ENCODE measurements at regions not wholly inside any gene's neighbourhood (a gene's known extent, or its start where the extent isn't known, plus 50 kb on each side); places are given as distances from the start of the nearest gene placed in this dataset.

GRCh38 chr5:85108471-85108870 is 723.8 kb upstream of the EDIL3 start:
- Histone ChIP-seq H3K27ac (no peak overlapping the region), H3K4me3 (no peak overlapping the region), H3K27me3 (replicated peaks; ENCODE audit: insufficient read depth) (no peaks in the 10 kb centered on the region), H3K36me3 (no peaks in the 10 kb centered on the region), H3K9me3 (no peaks in the 10 kb centered on the region), H3K4me1 (ENCODE audit: control insufficient read depth in 1 of 2, low read depth in 2 of 2) (no peaks in the 10 kb centered on the region)
- no peak for TF ChIP-seq CTCF (IDR thresholded peaks at IDR 0.05)
- DNase-seq (ENCODE audit: low spot score) (no peak), ATAC-seq (ENCODE audit: insufficient number of reproducible peaks, low FRiP score, low read depth) (no peak)

DNA sequence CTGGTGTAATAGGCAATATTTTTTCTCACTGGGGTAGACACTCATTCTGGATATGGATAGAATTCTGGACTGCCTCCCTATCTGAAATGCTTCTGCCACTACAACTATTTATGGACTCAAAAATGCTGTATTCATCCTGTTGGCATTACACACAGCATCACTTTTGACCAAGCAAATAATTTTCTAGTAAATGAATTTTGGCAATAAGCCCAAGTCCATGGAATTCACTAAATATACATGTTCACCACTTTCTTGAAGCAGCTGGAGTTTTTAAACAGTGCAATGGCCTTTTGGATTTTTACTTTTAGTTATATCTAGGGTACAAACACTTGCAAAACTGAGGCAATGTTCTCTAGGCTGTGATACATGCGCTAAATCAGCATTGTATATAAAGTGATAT is 724.9 kb upstream of the EDIL3 start:
- Histone ChIP-seq H3K4me1 (ENCODE audit: control insufficient read depth in 1 of 2, low read depth in 2 of 2) (no peaks in the 10 kb centered on the region), H3K27me3 (replicated peaks; ENCODE audit: insufficient read depth) (no peaks in the 10 kb centered on the region), H3K9me3 (no peaks in the 10 kb centered on the region), H3K4me3 (no peak overlapping the region), H3K36me3 (no peaks in the 10 kb centered on the region), H3K27ac (no peak overlapping the region)
- TF ChIP-seq CTCF (IDR thresholded peaks at IDR 0.05) = no peak
- DNase-seq (ENCODE audit: low spot score) (no peak), ATAC-seq (ENCODE audit: insufficient number of reproducible peaks, low FRiP score, low read depth) (no peak)

GRCh38 chr5:85132269-85132668 is 747.6 kb upstream of the EDIL3 start:
- Histone ChIP-seq H3K27me3 (replicated peaks; ENCODE audit: insufficient read depth) (no peaks in the 10 kb centered on the region), H3K4me3 (no peak overlapping the region), H3K4me1 (ENCODE audit: control insufficient read depth in 1 of 2, low read depth in 2 of 2) (no peaks in the 10 kb centered on the region), H3K9me3 (no peaks in the 10 kb centered on the region), H3K36me3 (no peaks in the 10 kb centered on the region), H3K27ac (no peak overlapping the region)
- TF ChIP-seq CTCF (IDR thresholded peaks at IDR 0.05) = no peak
- ATAC-seq (ENCODE audit: insufficient number of reproducible peaks, low FRiP score, low read depth) (no peak), DNase-seq (ENCODE audit: low spot score) (no peak)

- DNase-seq (ENCODE audit: low spot score) = no peak
- no peak for TF ChIP-seq CTCF (IDR thresholded peaks at IDR 0.05)
- Histone ChIP-seq H3K9me3 (no peaks in the 10 kb centered on the region), H3K4me1 (ENCODE audit: control insufficient read depth in 1 of 2, low read depth in 2 of 2) (no peaks in the 10 kb centered on the region), H3K27me3 (replicated peaks; ENCODE audit: insufficient read depth) (no peaks in the 10 kb centered on the region), H3K36me3 (no peaks in the 10 kb centered on the region), H3K4me3 (no peak overlapping the region), H3K27ac (no peak overlapping the region)
- ATAC-seq (ENCODE audit: insufficient number of reproducible peaks, low FRiP score, low read depth) = no peak
Measured at GRCh38 chr5:85140471-85140870, 755.8 kb upstream of the EDIL3 start.

DNA sequence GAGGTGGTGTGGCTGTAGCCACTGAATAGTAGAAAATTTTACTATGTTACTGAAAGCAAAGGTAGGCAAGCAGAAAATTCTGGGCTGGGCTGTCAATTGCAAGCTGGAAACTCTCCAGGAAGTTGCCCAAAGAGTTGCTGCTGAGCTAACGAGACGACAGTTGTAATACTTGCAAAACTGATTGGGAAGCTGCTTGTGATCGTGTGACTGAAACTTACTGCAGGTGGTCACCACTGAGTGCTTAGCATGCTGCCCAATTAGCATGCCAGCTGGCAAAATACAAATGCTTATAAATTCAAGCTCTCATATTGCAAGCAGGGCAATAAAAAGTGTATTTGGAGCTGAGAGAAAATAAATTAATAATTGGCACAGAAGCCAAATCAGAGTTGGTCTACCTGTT is 758.5 kb upstream of the EDIL3 start:
- ATAC-seq (ENCODE audit: insufficient number of reproducible peaks, low FRiP score, low read depth) (no peak), DNase-seq (ENCODE audit: low spot score) (no peak)
- H3K27me3 ChIP-seq (replicated peaks; ENCODE audit: insufficient read depth) = no peaks in the 10 kb centered on the region
- no peak for TF ChIP-seq CTCF (IDR thresholded peaks at IDR 0.05)
- H3K36me3 ChIP-seq = no peaks in the 10 kb centered on the region
- H3K4me3 ChIP-seq = no peak overlapping the region
- no peak overlapping the region for H3K27ac ChIP-seq
- H3K9me3 ChIP-seq = no peaks in the 10 kb centered on the region
- no peaks in the 10 kb centered on the region for H3K4me1 ChIP-seq (ENCODE audit: control insufficient read depth in 1 of 2, low read depth in 2 of 2)
